ENCODE measurements at regions not wholly inside any gene's neighbourhood (a gene's known extent, or its start where the extent isn't known, plus 50 kb on each side); places are given as distances from the start of the nearest gene placed in this dataset.
A peak's percentile ranks its signal among the peaks of the same experiment; 100 is the strongest.

DNA sequence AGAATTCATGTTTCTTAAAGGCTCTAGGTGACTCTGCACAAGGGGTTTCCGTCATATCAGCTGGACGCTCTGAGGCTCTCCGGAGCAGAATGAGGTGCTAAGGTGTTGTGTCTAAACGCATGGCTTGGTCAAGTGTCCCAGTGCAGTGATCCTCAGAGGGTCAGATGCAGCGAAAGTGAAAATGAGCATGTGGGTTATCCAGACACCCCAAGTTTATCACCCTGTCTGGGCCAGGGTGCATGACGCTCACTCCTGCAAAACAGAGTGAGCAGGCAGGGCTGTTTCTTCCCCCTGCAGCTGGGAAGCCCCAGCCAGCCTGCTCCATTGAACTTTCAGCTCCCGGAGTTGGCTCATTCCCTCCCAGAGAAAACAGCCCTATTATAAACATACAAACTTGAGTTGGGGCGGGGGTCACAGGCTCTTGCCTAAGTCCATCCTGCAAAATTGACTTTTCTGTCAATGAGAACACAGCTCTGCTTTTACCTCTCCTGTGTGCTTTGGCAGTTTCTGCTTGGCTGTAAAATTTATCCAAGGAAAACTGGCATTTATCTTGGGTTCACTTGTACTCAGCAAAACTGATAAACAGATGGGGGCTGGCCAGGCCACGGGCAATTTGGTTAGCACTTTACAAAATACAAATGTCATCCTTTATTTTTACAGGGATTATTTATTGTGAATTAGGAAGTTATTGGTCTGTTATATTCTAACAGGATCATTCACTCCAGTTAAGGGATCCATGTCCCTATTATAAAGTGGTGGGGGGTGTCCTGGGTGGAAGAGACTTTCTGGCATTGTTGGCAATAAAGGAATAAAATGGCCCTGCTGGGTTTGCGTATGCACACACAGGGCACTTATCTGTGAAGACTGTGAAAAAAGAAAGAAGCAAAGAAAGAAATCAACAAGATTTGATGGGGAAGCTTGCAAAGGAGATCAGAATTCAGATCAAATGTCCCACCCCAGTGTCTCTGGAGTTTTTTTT, 154.9 kb downstream of the FOXA2 start:
- H3K4me3 ChIP-seq: no peak overlapping the region
- H3K27me3 ChIP-seq: no peaks in the 10 kb centered on the region
- DNase-seq (no peak), ATAC-seq (ENCODE audit: low FRiP score in 2 of 2) (no peak)
- TF ChIP-seq, protein P1, sequence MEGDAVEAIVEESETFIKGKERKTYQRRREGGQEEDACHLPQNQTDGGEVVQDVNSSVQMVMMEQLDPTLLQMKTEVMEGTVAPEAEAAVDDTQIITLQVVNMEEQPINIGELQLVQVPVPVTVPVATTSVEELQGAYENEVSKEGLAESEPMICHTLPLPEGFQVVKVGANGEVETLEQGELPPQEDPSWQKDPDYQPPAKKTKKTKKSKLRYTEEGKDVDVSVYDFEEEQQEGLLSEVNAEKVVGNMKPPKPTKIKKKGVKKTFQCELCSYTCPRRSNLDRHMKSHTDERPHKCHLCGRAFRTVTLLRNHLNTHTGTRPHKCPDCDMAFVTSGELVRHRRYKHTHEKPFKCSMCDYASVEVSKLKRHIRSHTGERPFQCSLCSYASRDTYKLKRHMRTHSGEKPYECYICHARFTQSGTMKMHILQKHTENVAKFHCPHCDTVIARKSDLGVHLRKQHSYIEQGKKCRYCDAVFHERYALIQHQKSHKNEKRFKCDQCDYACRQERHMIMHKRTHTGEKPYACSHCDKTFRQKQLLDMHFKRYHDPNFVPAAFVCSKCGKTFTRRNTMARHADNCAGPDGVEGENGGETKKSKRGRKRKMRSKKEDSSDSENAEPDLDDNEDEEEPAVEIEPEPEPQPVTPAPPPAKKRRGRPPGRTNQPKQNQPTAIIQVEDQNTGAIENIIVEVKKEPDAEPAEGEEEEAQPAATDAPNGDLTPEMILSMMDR (IDR thresholded peaks at IDR 0.05): no peak
- TF ChIP-seq POLR2A (IDR thresholded peaks at IDR 0.05) (no peak), EP300 (IDR thresholded peaks at IDR 0.05) (no peak), POLR2AphosphoS5 (IDR thresholded peaks at IDR 0.05) (no peak)
- H3K9me3 ChIP-seq: peaks cover 0 to 4% (median 0%) of the 10 kb centered on the region in 4 donors
- H3K36me3 ChIP-seq: no peaks in the 10 kb centered on the region
- H3K27ac ChIP-seq: no peak overlapping the region
- 70 to 77% methylated on average over 8 to 10 of the region's 10 CpGs for WGBS, 2 donors
- H3K4me1 ChIP-seq: peaks cover 0 to 4% (median 0%) of the 10 kb centered on the region in 4 donors

DNA sequence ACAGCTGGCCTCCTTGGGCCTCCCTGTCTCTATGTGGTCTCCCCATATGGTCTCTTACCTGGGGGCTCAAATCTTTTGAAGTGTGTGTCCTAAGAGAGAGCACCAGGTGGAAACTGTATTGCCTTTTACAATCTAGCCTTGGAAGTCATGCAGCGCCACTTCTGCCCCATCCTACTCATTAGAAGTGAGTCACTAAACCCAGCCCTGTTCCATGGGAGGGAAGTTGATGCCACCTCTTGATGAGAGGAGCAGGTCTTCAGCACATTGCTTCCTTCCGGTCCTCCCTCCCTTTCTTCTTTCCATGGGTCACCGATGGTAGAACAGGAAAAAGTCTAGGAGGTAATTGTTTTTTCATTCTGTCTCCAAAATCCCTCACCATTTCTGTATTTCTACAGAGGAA, 156.3 kb downstream of the FOXA2 start:
- H3K4me3 ChIP-seq: no peak overlapping the region
- no peak for TF ChIP-seq EP300 (IDR thresholded peaks at IDR 0.05)
- TF ChIP-seq POLR2A (IDR thresholded peaks at IDR 0.05): no peak
- TF ChIP-seq, protein P1 (IDR thresholded peaks at IDR 0.05): no peak
- TF ChIP-seq POLR2AphosphoS5 (IDR thresholded peaks at IDR 0.05): no peak
- 70 to 86% methylated on average over 3 of the region's 3 CpGs for WGBS, 2 donors
- H3K27ac ChIP-seq: no peak overlapping the region
- DNase-seq: no peak
- H3K9me3 ChIP-seq: no peaks in the 10 kb centered on the region
- ATAC-seq (ENCODE audit: low FRiP score in 2 of 2): no peak
- no peaks in the 10 kb centered on the region for H3K36me3 ChIP-seq
- peaks cover 0 to 4% (median 0%) of the 10 kb centered on the region in 4 donors for H3K4me1 ChIP-seq
- H3K27me3 ChIP-seq: no peaks in the 10 kb centered on the region

DNA sequence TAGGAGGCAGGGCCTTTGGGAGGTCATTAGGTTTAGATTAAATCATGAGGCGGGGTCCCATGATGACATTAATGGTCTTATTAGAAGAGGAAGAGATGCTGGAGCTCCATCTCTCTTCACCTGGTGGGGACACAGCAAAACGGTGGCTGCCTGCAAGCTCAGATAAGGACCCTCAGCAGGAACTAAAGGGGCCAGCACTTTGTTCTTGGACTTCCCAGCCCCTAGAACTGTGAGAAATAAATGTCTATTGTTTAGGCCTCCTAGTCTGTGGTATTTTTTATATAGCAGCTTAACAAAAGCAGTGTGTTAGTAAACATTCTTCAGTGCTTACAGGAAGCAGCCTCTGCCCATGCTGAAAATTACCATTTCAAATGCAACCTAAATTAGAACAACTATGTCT, 157.6 kb downstream of the FOXA2 start:
- H3K4me3 ChIP-seq: no peak overlapping the region
- H3K27me3 ChIP-seq: no peaks in the 10 kb centered on the region
- ATAC-seq (ENCODE audit: low FRiP score in 2 of 2) (no peak), DNase-seq (no peak)
- H3K9me3 ChIP-seq: no peaks in the 10 kb centered on the region
- WGBS, 2 donors: 73 to 96% methylated on average over 2 of the region's 2 CpGs
- H3K4me1 ChIP-seq: peaks cover 0 to 4% (median 0%) of the 10 kb centered on the region in 4 donors
- no peaks in the 10 kb centered on the region for H3K36me3 ChIP-seq
- TF ChIP-seq POLR2A (IDR thresholded peaks at IDR 0.05): no peak
- no peak for TF ChIP-seq POLR2AphosphoS5 (IDR thresholded peaks at IDR 0.05)
- TF ChIP-seq, protein P1 (IDR thresholded peaks at IDR 0.05): no peak
- TF ChIP-seq EP300 (IDR thresholded peaks at IDR 0.05): no peak
- H3K27ac ChIP-seq: no peak overlapping the region

DNA sequence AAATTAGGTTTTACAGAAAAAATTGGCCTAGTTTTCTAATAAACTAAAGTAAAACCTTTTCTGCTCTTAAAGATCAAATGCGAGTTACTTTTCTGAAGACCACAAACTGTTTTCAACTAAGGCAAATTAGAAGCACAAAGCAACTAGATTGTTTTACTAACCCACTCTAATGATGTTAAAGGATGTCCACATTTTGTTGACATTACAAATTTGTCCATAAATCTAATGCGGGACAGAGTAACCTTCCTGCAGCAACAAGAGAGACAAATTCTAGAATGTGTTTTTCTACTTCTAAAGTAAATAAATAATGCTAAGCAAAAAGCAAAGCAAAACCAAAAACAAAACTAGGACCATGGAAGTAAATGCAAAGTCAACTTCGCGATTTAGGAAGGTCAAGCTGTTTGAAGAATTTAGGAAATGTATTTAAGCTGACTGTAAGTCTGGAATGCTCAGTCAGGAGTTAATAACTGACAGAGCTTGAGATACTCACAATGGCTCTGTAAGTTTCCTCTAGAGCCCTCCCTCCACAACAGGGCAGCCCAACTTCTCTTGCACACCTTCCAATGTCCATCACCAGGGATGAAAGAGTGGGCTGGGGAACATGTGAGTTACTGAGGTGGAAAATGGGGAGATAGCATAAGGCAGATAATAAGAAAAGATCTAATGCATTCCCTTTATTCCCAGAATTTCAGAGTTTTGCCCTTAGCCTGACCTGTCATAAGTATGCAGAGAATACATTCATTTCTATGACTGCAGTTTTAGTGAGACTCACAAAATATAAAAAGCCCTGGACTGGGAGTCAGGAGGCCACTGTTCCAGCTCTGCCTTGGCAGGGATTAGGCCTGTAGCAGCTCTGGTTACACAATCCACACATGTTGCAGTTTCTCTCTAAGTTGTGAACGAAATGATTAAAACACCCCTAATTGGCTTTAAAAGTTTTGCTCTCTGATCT, 158.8 kb downstream of the FOXA2 start:
- no peak overlapping the region for H3K4me3 ChIP-seq
- DNase-seq (peak in 1 of 2 donors; percentile 30), ATAC-seq (ENCODE audit: low FRiP score in 2 of 2) (no peak)
- H3K9me3 ChIP-seq: no peaks in the 10 kb centered on the region
- H3K36me3 ChIP-seq: no peaks in the 10 kb centered on the region
- 68 to 69% methylated on average over 5 of the region's 5 CpGs for WGBS, 2 donors
- no peak overlapping the region for H3K27ac ChIP-seq
- TF ChIP-seq, protein P1 (IDR thresholded peaks at IDR 0.05): no peak
- TF ChIP-seq POLR2AphosphoS5 (IDR thresholded peaks at IDR 0.05): no peak
- TF ChIP-seq EP300 (IDR thresholded peaks at IDR 0.05): no peak
- no peak for TF ChIP-seq POLR2A (IDR thresholded peaks at IDR 0.05)
- H3K27me3 ChIP-seq: no peaks in the 10 kb centered on the region
- H3K4me1 ChIP-seq: peaks cover 0 to 4% (median 0%) of the 10 kb centered on the region in 4 donors

Data from upper lobe of left lung (tissue), 6 donors.